Neural cell (in vitro differentiated cells): ENCODE measurements at regions not wholly inside any gene's neighbourhood (a gene's known extent, or its start where the extent isn't known, plus 50 kb on each side); places are given as distances from the start of the nearest gene placed in this dataset.

Experiments
- CTCF ChIP-seq: fragments of 450-650 bp; IDR thresholded peaks from 2 replicates; pipeline ENCODE4 v1.5.1; 2014; ENCODE audit warnings: antibody characterized with exemption, mild to moderate bottlenecking, moderate library complexity; ENCODE audit not compliant: poor library complexity, severe bottlenecking
- TF ChIP-seq, protein P1 (sequence below): IDR thresholded peaks from 2 replicates; pipeline ENCODE4 v1.6.1; 2012; ENCODE audit warnings: borderline replicate concordance

- TF ChIP-seq, protein P1, sequence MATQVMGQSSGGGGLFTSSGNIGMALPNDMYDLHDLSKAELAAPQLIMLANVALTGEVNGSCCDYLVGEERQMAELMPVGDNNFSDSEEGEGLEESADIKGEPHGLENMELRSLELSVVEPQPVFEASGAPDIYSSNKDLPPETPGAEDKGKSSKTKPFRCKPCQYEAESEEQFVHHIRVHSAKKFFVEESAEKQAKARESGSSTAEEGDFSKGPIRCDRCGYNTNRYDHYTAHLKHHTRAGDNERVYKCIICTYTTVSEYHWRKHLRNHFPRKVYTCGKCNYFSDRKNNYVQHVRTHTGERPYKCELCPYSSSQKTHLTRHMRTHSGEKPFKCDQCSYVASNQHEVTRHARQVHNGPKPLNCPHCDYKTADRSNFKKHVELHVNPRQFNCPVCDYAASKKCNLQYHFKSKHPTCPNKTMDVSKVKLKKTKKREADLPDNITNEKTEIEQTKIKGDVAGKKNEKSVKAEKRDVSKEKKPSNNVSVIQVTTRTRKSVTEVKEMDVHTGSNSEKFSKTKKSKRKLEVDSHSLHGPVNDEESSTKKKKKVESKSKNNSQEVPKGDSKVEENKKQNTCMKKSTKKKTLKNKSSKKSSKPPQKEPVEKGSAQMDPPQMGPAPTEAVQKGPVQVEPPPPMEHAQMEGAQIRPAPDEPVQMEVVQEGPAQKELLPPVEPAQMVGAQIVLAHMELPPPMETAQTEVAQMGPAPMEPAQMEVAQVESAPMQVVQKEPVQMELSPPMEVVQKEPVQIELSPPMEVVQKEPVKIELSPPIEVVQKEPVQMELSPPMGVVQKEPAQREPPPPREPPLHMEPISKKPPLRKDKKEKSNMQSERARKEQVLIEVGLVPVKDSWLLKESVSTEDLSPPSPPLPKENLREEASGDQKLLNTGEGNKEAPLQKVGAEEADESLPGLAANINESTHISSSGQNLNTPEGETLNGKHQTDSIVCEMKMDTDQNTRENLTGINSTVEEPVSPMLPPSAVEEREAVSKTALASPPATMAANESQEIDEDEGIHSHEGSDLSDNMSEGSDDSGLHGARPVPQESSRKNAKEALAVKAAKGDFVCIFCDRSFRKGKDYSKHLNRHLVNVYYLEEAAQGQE = no peak
- TF ChIP-seq CTCF = no peak
Observed at GRCh38 chr5:158406884-158407823, 548.2 kb upstream of the CLINT1 start.
